Fibroblast of lung (primary cell): ENCODE measurements at regions not wholly inside any gene's neighbourhood (a gene's known extent, or its start where the extent isn't known, plus 50 kb on each side); places are given as distances from the start of the nearest gene placed in this dataset.

Source experiments
- DNase-seq, 2 donors: peaks; one replicate each; pipeline versions ENCODE4 v3.0.0 to v3.0.0-alpha.2; 2010; ENCODE audit warnings: low read depth in 2 of 2
- H2AFZ ChIP-seq: 2 replicates; pipeline ENCODE4 v1.5.1; 2012; ENCODE audit warnings: low read length, control low read depth, inconsistent platforms
- H3K27ac ChIP-seq: 2 replicates; pipeline ENCODE4 v1.5.1; 2011; ENCODE audit warnings: low read length, control low read depth; ENCODE audit not compliant: insufficient read depth
- H3K27me3 ChIP-seq: 2 replicates; pipeline ENCODE4 v1.5.1; 2011; ENCODE audit warnings: mild to moderate bottlenecking, low read length; ENCODE audit not compliant: control insufficient read depth, insufficient read depth
- H3K36me3 ChIP-seq: 2 replicates; pipeline ENCODE4 v1.5.1; 2011; ENCODE audit warnings: low read length; ENCODE audit not compliant: control insufficient read depth, insufficient read depth
- H3K4me1 ChIP-seq: 2 replicates; pipeline ENCODE4 v1.5.1; 2011; ENCODE audit warnings: low read length; ENCODE audit not compliant: control insufficient read depth, insufficient read depth; ENCODE audit errors: extremely low read depth
- H3K4me2 ChIP-seq: 2 replicates; pipeline ENCODE4 v1.5.1; 2011; ENCODE audit warnings: low read length, control low read depth; ENCODE audit not compliant: insufficient read depth; ENCODE audit errors: extremely low read depth
- H3K4me3 ChIP-seq, 4 experiments: fragments of 200-600 bp in 1 of 4; sonication (generic) in 1 of 4; replicated peaks in 1 of 4; 2 replicates each; pipeline ENCODE4 v1.5.1; 2011 to 2016; ENCODE audit warnings: low read length in 4 of 4, low read depth in 3 of 4, mild to moderate bottlenecking in 3 of 4, control low read depth in 2 of 4, inconsistent platforms in 1 of 4, mixed read lengths in 1 of 4; ENCODE audit not compliant: insufficient read depth in 1 of 4; ENCODE audit errors: control extremely low read depth in 1 of 4
- H3K79me2 ChIP-seq: 2 replicates; pipeline ENCODE4 v1.5.1; 2012; ENCODE audit warnings: mild to moderate bottlenecking, low read length, inconsistent platforms; ENCODE audit not compliant: control insufficient read depth, insufficient read depth
- H3K9ac ChIP-seq: 2 replicates; pipeline ENCODE4 v1.5.1; 2011; ENCODE audit warnings: mild to moderate bottlenecking, low read length, control low read depth; ENCODE audit not compliant: insufficient read depth
- H3K9me3 ChIP-seq: 2 replicates; pipeline ENCODE4 v1.5.1; 2012; ENCODE audit warnings: low read depth, low read length; ENCODE audit not compliant: control insufficient read depth, insufficient read depth
- H4K20me1 ChIP-seq: 2 replicates; pipeline ENCODE4 v1.5.1; 2011; ENCODE audit warnings: low read length; ENCODE audit not compliant: control insufficient read depth, insufficient read depth; ENCODE audit errors: extremely low read depth
- EZH2 ChIP-seq: IDR thresholded peaks from 2 replicates; pipeline ENCODE4 v1.5.1; 2012; ENCODE audit warnings: low read length, control low read depth, mild to moderate bottlenecking; ENCODE audit errors: missing control alignments
- TF ChIP-seq, protein P1 (sequence below), 2 donors: IDR thresholded peaks in 1 of 2; conservative IDR thresholded peaks in 1 of 2; 1 replicate in 1 of 2; 2 replicates in 1 of 2; pipeline ENCODE4 v1.5.1; 2011 to 2012; ENCODE audit warnings: low read length in 2 of 2, control low read depth in 1 of 2, inconsistent platforms in 1 of 2, low read depth in 1 of 2, mild to moderate bottlenecking in 1 of 2

DNA sequence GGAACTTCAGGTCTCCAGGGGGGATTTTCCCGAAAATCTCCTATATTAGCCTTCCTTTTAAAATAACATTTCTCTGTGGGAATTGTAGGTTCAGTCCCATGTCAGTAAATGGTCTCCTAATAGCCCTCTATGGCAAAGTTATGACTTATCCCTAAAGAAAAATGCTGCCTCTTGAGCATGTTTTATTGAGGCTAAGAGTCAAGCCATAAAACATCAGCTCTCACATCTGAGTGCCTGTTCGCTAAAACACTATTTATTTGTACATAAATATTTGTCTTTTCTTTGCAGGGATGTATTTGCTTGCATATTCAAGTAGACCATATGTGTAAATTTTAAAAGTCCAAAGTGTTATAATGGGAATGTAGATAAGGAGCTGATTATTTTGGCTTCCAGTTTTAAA is 160.4 kb downstream of the PRDM6 start:
- Histone ChIP-seq H3K27me3 (no peaks in the 10 kb centered on the region), H3K4me2 (no peak overlapping the region), H3K4me1 (no peaks in the 10 kb centered on the region), H3K4me3 (no peak overlapping the region), H3K27ac (no peak overlapping the region), H3K9ac (no peak overlapping the region), H2AFZ (no peak overlapping the region), H3K79me2 (no peaks in the 10 kb centered on the region), H3K36me3 (no peaks in the 10 kb centered on the region), H3K9me3 (no peaks in the 10 kb centered on the region), H4K20me1 (no peaks in the 10 kb centered on the region)
- TF ChIP-seq, protein P1, sequence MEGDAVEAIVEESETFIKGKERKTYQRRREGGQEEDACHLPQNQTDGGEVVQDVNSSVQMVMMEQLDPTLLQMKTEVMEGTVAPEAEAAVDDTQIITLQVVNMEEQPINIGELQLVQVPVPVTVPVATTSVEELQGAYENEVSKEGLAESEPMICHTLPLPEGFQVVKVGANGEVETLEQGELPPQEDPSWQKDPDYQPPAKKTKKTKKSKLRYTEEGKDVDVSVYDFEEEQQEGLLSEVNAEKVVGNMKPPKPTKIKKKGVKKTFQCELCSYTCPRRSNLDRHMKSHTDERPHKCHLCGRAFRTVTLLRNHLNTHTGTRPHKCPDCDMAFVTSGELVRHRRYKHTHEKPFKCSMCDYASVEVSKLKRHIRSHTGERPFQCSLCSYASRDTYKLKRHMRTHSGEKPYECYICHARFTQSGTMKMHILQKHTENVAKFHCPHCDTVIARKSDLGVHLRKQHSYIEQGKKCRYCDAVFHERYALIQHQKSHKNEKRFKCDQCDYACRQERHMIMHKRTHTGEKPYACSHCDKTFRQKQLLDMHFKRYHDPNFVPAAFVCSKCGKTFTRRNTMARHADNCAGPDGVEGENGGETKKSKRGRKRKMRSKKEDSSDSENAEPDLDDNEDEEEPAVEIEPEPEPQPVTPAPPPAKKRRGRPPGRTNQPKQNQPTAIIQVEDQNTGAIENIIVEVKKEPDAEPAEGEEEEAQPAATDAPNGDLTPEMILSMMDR (conservative IDR thresholded peaks at IDR 0.05 in 1 of 2, IDR thresholded peaks at IDR 0.05 in 1 of 2; ENCODE audit: low read depth in 1 of 2, low read length in 2 of 2): no peak
- no peak for TF ChIP-seq EZH2
- DNase-seq: no peak

DNA sequence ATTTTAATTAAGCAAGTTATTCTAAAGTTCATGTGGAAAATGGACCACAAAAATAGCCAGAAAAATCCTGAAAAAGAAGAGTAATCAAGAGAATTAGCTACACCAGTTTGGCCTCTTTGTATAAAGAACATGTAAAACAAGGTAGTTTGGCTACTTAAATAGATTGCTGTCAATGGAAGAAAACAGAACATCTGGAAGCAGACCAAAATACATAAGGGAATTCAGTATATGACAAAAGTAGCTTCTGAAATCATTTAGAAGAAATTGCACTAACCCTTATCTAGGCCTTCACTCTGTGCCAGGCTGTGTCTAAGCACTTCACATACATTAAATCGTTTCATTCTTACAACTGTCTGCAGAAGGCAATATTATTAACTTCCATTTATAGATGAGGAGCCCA is 156.6 kb downstream of the PRDM6 start:
- Histone ChIP-seq H3K36me3 (no peaks in the 10 kb centered on the region), H3K4me2 (no peak overlapping the region), H3K79me2 (no peaks in the 10 kb centered on the region), H3K4me3 (no peak overlapping the region), H3K4me1 (no peaks in the 10 kb centered on the region), H3K27ac (no peak overlapping the region), H3K9me3 (no peaks in the 10 kb centered on the region), H3K27me3 (no peaks in the 10 kb centered on the region), H3K9ac (no peak overlapping the region), H2AFZ (no peak overlapping the region), H4K20me1 (no peaks in the 10 kb centered on the region)
- TF ChIP-seq EZH2: no peak
- TF ChIP-seq, protein P1 (conservative IDR thresholded peaks at IDR 0.05 in 1 of 2, IDR thresholded peaks at IDR 0.05 in 1 of 2; ENCODE audit: low read depth in 1 of 2, low read length in 2 of 2): no peak
- no peak for DNase-seq

- H3K4me2 ChIP-seq: no peak overlapping the region
- H3K9ac ChIP-seq: no peak overlapping the region
- H4K20me1 ChIP-seq: no peaks in the 10 kb centered on the region
- no peaks in the 10 kb centered on the region for H3K4me1 ChIP-seq
- H3K4me3 ChIP-seq: no peak overlapping the region
- H3K79me2 ChIP-seq: no peaks in the 10 kb centered on the region
- H3K27me3 ChIP-seq: no peaks in the 10 kb centered on the region
- no peaks in the 10 kb centered on the region for H3K36me3 ChIP-seq
- no peak overlapping the region for H2AFZ ChIP-seq
- no peak overlapping the region for H3K27ac ChIP-seq
- H3K9me3 ChIP-seq: no peaks in the 10 kb centered on the region
- no peak for TF ChIP-seq EZH2
- TF ChIP-seq, protein P1 (conservative IDR thresholded peaks at IDR 0.05 in 1 of 2, IDR thresholded peaks at IDR 0.05 in 1 of 2; ENCODE audit: low read depth in 1 of 2, low read length in 2 of 2): no peak
- DNase-seq: peak in 1 of 2 donors; percentile 12
These were observed 155.4 kb downstream of the PRDM6 start for GRCh38 chr5:123244458-123244857.
